Left ventricle myocardium inferior (tissue), 1 donor: ENCODE measurements at regions not wholly inside any gene's neighbourhood (a gene's known extent, or its start where the extent isn't known, plus 50 kb on each side); places are given as distances from the start of the nearest gene placed in this dataset.

ENCODE experiments used
- DNase-seq: peaks from one replicate; pipeline ENCODE4 v3.0.0-alpha.2; 2020
- H3K27ac ChIP-seq: fragments of 200-600 bp; replicated peaks from 2 replicates; pipeline ENCODE4 v1.8.0; 2021
- H3K27me3 ChIP-seq: fragments of 200-600 bp; 2 replicates; pipeline ENCODE4 v1.8.0; 2021; ENCODE audit warnings: low read depth
- H3K36me3 ChIP-seq: fragments of 200-600 bp; 2 replicates; pipeline ENCODE4 v1.8.0; 2021
- H3K4me1 ChIP-seq: fragments of 200-600 bp; 2 replicates; pipeline ENCODE4 v1.8.0; 2021
- H3K4me3 ChIP-seq: fragments of 200-600 bp; 2 replicates; pipeline ENCODE4 v1.8.0; 2021; ENCODE audit warnings: mild to moderate bottlenecking, moderate library complexity
- H3K9me3 ChIP-seq: fragments of 200-600 bp; replicated peaks from 2 replicates; pipeline ENCODE4 v1.8.0; 2021
- CTCF ChIP-seq: fragments of 200-600 bp; IDR thresholded peaks from 2 replicates; pipeline ENCODE4 v1.8.0; 2021; ENCODE audit warnings: antibody characterized with exemption, mild to moderate bottlenecking, borderline replicate concordance
- intact Hi-C: fragments of 100-400 bp; cut with micrococcal nuclease; formaldehyde crosslinking; loops from one replicate; pipeline ENCODE4 v1.11.0; 2022
- donor health status: DM: no; HTN: yes; CAD: no; lungs with severe emphysema.

- Histone ChIP-seq H3K27ac (no peak overlapping the region), H3K4me1 (no peaks in the 10 kb centered on the region), H3K4me3 (no peak overlapping the region), H3K27me3 (no peaks in the 10 kb centered on the region), H3K9me3 (no peaks in the 10 kb centered on the region), H3K36me3 (no peaks in the 10 kb centered on the region)
- no peak for DNase-seq
- intact Hi-C loops = no loop called here
- TF ChIP-seq CTCF = no peak
Observed at GRCh38 chr3:76930712-76931111, 109.2 kb upstream of the ROBO2 start.

- intact Hi-C loops = no loop called here
- H3K4me3 ChIP-seq = no peak overlapping the region
- no peaks in the 10 kb centered on the region for H3K36me3 ChIP-seq
- DNase-seq = no peak
- no peak overlapping the region for H3K27ac ChIP-seq
- no peak for TF ChIP-seq CTCF
- H3K4me1 ChIP-seq = no peaks in the 10 kb centered on the region
- no peaks in the 10 kb centered on the region for H3K9me3 ChIP-seq
- H3K27me3 ChIP-seq = no peaks in the 10 kb centered on the region
Observed at GRCh38 chr3:76933245-76933644, 106.7 kb upstream of the ROBO2 start.

- DNase-seq = no peak
- Histone ChIP-seq H3K4me3 (no peak overlapping the region), H3K36me3 (no peaks in the 10 kb centered on the region), H3K4me1 (no peaks in the 10 kb centered on the region), H3K9me3 (no peaks in the 10 kb centered on the region), H3K27ac (no peak overlapping the region), H3K27me3 (no peaks in the 10 kb centered on the region)
- intact Hi-C loops = no loop called here
- TF ChIP-seq CTCF = no peak
Observed at GRCh38 chr3:76938962-76939361, 100.9 kb upstream of the ROBO2 start.

- no peaks in the 10 kb centered on the region for H3K36me3 ChIP-seq
- no peaks in the 10 kb centered on the region for H3K27me3 ChIP-seq
- no peak overlapping the region for H3K27ac ChIP-seq
- H3K9me3 ChIP-seq = no peaks in the 10 kb centered on the region
- no peaks in the 10 kb centered on the region for H3K4me1 ChIP-seq
- DNase-seq = no peak
- intact Hi-C loops = no loop called here
- TF ChIP-seq CTCF = no peak
- no peak overlapping the region for H3K4me3 ChIP-seq
Observed at GRCh38 chr3:76940181-76940770, 99.6 kb upstream of the ROBO2 start.

GRCh38 chr3:76941376-76941775, 98.5 kb upstream of the ROBO2 start:
- no peak for DNase-seq
- H3K9me3 ChIP-seq = no peaks in the 10 kb centered on the region
- no peaks in the 10 kb centered on the region for H3K36me3 ChIP-seq
- no peak overlapping the region for H3K4me3 ChIP-seq
- intact Hi-C loops = no loop called here
- no peaks in the 10 kb centered on the region for H3K27me3 ChIP-seq
- no peak overlapping the region for H3K27ac ChIP-seq
- H3K4me1 ChIP-seq = no peaks in the 10 kb centered on the region
- TF ChIP-seq CTCF = no peak
